A673 (cell line): ENCODE measurements at regions not wholly inside any gene's neighbourhood (a gene's known extent, or its start where the extent isn't known, plus 50 kb on each side); places are given as distances from the start of the nearest gene placed in this dataset.

Experiments
- EZH2 ChIP-seq: fragments of 200-600 bp; sonication (generic); IDR thresholded peaks from 2 replicates; pipeline ENCODE4 v1.6.1; 2017; ENCODE audit warnings: borderline replicate concordance, low read depth, mild to moderate bottlenecking, mixed read lengths, antibody characterized with exemption, low read length; ENCODE audit not compliant: poor library complexity, severe bottlenecking
- TF ChIP-seq, protein P1 (sequence below): fragments of 300-800, 200-600 bp; sonication (generic); conservative IDR thresholded peaks from 2 replicates; pipeline ENCODE4 v1.5.1; 2017; ENCODE audit warnings: low read depth, mild to moderate bottlenecking, antibody characterized with exemption, low read length, moderate library complexity, mixed read lengths

DNA sequence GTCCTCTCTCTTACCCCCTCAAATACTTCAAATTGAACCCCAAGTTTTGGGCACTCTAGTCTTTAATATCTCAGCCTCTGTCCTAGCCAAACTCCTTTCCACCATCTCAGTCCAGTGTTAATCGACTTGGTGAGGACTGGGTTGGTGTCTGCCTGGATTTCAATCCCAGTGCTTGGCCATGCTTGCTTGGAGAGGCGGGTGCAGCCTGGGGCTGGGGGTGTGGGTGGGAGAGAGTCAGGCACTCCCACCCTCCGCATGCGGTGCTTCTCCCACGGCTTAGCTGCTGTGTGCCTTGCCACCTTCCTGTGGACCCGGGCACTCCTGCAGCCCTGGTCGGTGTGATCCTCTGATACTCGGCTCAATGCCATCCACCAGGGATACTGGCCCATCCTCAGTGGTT, 220.8 kb upstream of the HDAC4 start:
- no peak for TF ChIP-seq EZH2
- TF ChIP-seq, protein P1, sequence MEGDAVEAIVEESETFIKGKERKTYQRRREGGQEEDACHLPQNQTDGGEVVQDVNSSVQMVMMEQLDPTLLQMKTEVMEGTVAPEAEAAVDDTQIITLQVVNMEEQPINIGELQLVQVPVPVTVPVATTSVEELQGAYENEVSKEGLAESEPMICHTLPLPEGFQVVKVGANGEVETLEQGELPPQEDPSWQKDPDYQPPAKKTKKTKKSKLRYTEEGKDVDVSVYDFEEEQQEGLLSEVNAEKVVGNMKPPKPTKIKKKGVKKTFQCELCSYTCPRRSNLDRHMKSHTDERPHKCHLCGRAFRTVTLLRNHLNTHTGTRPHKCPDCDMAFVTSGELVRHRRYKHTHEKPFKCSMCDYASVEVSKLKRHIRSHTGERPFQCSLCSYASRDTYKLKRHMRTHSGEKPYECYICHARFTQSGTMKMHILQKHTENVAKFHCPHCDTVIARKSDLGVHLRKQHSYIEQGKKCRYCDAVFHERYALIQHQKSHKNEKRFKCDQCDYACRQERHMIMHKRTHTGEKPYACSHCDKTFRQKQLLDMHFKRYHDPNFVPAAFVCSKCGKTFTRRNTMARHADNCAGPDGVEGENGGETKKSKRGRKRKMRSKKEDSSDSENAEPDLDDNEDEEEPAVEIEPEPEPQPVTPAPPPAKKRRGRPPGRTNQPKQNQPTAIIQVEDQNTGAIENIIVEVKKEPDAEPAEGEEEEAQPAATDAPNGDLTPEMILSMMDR: no peak
